ENCODE measurements at regions not wholly inside any gene's neighbourhood (a gene's known extent, or its start where the extent isn't known, plus 50 kb on each side); places are given as distances from the start of the nearest gene placed in this dataset.

DNA sequence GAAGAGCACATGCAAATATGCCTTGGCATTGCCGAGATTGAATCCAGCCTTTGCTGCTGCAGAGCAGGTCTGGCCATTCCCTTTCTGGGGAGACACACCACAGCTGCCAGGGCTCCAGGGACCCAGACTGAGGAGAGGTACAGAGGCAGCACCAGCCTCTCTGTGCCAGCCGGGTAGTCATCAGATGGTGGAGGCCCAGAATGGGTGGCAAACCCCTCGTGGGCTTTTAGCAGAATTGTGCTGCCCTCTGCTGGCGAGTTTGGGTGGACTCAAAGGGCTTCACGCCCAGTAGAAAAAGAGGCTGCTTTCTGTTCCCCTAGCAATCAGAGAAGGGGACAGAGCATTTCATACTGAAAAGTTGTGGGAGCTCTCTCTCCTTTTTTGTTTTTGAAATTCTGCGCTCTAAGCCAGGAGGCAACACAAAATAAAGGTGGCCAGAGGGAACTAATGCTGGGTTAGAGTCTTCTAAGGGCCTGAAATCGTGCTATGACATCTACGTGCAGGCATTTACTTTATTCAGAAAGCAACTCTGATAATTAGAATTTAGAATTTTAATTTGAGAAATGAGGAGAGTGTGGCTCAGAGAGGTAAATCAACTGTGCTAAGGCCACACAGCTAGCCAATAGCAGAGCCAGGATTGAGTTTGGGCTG is 158.8 kb upstream of the NAV2 start:
- TF ChIP-seq, protein P1, sequence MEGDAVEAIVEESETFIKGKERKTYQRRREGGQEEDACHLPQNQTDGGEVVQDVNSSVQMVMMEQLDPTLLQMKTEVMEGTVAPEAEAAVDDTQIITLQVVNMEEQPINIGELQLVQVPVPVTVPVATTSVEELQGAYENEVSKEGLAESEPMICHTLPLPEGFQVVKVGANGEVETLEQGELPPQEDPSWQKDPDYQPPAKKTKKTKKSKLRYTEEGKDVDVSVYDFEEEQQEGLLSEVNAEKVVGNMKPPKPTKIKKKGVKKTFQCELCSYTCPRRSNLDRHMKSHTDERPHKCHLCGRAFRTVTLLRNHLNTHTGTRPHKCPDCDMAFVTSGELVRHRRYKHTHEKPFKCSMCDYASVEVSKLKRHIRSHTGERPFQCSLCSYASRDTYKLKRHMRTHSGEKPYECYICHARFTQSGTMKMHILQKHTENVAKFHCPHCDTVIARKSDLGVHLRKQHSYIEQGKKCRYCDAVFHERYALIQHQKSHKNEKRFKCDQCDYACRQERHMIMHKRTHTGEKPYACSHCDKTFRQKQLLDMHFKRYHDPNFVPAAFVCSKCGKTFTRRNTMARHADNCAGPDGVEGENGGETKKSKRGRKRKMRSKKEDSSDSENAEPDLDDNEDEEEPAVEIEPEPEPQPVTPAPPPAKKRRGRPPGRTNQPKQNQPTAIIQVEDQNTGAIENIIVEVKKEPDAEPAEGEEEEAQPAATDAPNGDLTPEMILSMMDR (IDR thresholded peaks at IDR 0.05) = peak; percentile 66 to 92 (median 86)
- no peak for TF ChIP-seq POLR2A (IDR thresholded peaks at IDR 0.05)

Data from esophagus squamous epithelium (tissue), 4 donors.